GM19467 (cell line): ENCODE measurements at regions not wholly inside any gene's neighbourhood (a gene's known extent, or its start where the extent isn't known, plus 50 kb on each side); places are given as distances from the start of the nearest gene placed in this dataset.

Experiments used
- ATAC-seq: cut with Tn5 transposase; IDR thresholded peaks from one replicate; pipeline ENCODE4 v1.9.1; 2021; ENCODE audit warnings: mild to moderate bottlenecking, moderate library complexity; ENCODE audit not compliant: unreplicated experiment

GRCh38 chr4:14880805-14881204 lies 121.5 kb upstream of the CPEB2 start:
- no peak for ATAC-seq

DNA sequence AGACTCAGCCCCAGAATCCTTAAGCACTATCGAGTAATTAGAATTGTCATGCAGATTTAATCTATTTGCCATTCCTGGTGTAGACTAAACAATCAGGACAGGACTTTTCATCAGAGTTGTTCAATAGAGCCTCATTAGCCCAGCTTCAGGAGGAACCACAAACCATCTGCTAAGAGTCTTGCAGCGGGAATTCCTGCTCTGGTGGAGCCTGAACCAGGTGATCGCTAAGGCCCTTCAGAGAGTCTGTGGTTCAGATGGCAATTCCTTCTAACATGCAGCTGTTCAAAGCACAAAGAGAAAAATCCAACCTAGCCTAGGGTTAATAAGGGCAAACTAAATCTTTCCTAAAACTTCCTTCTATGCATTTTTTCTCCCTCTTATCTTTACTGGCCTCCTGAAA lies 119.1 kb upstream of the CPEB2 start:
- ATAC-seq: no peak

DNA sequence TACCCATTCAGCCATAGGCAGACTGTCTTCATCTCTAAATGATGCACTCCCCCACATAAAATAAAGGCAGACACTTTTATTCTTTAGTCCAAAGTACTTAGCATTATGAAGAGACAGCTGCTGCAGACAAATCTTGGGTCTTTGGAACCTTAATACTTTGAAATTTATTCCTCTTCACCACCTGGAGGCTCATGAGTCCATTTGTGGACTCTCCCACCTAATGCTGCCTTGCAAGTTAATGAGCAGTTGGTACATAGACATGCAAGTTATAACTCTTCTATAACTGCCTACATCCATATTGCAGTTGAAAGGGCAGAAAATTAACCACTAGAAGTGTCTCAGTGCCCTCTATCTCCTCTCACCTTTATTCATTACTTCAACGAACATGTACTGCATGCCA lies 118.6 kb upstream of the CPEB2 start:
- no peak for ATAC-seq

- no peak for ATAC-seq
Measured at GRCh38 chr4:14887842-14888433, 114.3 kb upstream of the CPEB2 start.

DNA sequence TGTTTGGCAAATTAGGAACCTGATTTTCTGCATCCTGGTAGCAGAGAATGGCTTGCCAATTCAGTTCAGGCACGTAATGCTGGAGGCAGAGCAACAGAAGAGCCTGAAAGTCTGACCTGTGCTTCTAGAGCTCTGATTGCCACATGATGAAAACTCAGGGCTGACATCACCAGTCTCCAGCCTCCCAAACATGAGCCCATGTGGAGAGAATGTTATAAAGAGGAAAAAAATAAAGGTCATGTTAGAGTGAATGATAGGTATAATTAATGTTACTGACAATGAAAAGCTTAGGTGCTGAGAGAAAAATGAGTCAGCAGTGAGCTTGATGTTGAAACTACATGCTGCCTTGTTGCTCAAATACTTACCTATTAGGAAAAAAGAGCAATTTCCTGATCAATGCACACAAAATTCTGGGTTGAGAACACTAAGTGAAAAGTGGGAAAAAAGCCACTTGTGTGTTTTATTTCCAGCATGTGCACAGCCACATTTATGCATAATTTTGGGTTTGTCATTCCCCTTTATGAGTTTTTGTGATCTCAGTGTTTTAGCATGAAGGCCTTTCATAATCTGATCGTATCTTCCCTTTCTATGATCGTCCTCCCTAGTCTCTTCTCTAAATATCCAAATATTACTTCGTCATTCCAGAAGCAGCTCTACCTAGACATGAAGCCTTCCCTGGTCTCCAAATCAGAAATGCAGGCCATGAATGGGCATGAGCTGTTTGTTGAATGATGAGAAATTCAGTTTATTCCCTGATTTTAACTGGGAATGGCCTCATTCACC lies 113.3 kb upstream of the CPEB2 start:
- ATAC-seq: no peak

GRCh38 chr4:14892563-14892962 lies 109.7 kb upstream of the CPEB2 start:
- no peak for ATAC-seq

- ATAC-seq: no peak
Measured at GRCh38 chr4:14893713-14894112, 108.6 kb upstream of the CPEB2 start.

DNA sequence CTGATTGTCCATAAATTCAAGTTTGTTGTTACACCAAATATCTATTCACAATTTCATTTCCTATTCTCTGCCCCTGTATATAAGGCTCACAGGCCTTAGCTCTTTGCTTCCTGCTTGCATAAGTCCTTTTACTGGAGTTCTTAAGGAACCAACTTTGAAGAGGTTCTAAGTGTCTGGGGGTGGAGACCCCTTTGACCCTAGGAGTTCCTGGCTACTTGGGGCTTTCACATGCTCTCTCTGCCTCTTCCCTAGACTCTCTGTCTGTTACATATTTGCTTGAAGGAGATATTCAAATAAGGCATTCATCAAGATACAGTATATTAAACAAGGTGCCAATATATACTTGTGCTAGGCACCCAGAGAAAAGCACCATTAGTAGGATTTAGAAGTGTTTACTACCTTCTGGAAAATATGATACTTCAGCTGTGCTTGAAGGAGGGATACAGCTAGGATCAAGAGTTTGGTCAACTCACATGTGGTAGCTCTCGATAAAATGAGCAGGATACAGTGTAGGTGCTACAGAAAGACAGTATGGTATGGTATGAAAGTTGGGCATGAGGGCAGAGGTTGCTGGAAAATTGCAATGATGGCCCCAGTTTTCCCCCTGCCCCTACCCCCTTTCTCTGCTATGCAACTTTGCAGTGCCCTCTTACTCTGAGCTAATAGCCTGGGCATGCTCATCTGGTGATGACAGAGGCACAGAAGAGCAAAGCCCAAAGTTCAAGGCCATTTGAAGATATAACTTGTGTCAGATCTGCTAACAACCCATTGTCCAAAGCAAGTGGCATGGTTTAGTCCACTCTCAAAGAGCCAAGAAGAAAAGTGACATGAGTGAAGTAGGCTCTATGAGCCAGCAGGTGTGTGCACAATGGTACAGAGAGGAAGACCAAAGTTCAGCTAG lies 107.6 kb upstream of the CPEB2 start:
- ATAC-seq: no peak

- no peak for ATAC-seq
Measured at GRCh38 chr4:14896656-14897175, 105.6 kb upstream of the CPEB2 start.

- no peak for ATAC-seq
Measured at GRCh38 chr4:14897217-14897616, 105.1 kb upstream of the CPEB2 start.

DNA sequence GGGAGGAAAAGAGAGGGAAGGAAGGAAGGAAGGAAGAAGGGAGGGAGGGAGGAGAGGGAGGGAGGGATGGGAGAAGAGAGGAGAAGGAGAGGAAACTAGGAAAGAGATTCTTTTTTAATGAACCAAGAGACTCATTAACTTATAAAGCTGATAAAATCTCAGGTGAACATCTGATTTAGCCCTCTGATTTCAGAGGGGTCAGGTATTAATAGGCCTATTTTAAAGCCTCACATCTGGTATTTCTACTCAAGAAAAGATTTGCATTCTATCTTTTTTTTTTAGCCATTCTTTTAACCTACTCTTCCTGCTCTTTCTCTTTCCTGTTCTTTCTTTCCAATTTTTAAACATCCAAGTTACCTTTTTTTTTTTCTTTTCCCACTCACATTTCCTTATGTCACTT lies 103.3 kb upstream of the CPEB2 start:
- no peak for ATAC-seq

DNA sequence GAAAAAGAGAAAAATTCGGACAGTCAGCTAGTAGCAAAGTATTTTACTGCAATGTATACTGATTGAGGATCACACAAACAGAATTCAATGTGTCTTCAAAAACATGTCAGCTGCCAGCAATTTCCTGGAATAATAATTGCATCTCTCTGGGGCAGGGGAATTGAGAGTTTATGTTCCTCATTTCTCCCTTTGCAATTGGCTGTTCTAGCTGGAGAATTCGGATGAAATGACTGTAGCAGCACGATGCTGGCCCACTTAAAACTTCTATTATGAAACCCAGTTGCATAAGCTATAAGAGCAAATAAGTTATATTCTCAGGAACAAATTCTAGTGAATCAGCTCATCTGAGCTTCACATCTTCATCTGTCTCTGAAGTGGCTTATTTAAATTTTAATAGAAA lies 99.9 kb upstream of the CPEB2 start:
- no peak for ATAC-seq

GRCh38 chr4:14903321-14903720 lies 99.0 kb upstream of the CPEB2 start:
- no peak for ATAC-seq

GRCh38 chr4:14906805-14907204 lies 95.5 kb upstream of the CPEB2 start:
- no peak for ATAC-seq

DNA sequence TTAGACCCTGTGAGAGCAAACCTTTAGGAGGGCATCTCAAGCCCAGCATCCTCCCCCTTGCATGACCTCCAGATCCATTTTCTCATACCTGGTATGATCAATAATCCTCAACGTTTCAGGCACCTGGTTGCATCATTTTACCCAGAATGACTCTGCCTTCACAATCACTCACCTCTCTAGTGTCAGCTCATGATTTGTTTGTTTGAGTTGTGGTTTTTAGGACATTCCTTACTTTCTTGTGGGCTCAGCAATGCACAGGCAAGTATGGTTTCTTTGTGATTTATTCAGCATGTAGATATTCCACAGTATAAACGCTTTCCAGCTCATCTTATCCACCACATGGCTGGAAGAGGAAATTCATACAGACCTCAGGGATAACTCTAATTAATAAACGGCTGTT lies 93.6 kb upstream of the CPEB2 start:
- no peak for ATAC-seq

- no peak for ATAC-seq
Measured at GRCh38 chr4:14910411-14910810, 91.9 kb upstream of the CPEB2 start.

GRCh38 chr4:14912426-14912825 lies 89.9 kb upstream of the CPEB2 start:
- ATAC-seq: no peak

DNA sequence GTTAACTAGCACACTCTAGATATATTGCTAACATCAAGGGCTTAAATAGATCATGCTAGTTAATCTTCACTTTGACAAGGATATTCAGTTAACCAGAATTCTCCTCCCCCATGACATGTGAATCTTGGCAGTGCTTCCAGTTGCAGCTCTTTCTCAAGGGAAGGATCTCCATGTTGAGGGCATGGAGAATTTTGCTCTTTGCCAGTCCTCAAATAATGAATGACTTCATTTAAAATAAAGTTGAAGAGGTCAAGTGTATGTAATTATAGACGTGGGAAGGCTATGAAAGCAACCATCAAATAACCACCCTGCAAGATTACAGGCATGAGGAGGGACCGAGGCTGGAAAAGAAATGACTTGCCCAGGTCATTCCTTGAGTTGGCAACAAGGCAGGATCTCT lies 87.3 kb upstream of the CPEB2 start:
- no peak for ATAC-seq

- no peak for ATAC-seq
Measured at GRCh38 chr4:14916554-14917297, 85.6 kb upstream of the CPEB2 start.

- no peak for ATAC-seq
Measured at GRCh38 chr4:14917298-14917633, 85.0 kb upstream of the CPEB2 start.

DNA sequence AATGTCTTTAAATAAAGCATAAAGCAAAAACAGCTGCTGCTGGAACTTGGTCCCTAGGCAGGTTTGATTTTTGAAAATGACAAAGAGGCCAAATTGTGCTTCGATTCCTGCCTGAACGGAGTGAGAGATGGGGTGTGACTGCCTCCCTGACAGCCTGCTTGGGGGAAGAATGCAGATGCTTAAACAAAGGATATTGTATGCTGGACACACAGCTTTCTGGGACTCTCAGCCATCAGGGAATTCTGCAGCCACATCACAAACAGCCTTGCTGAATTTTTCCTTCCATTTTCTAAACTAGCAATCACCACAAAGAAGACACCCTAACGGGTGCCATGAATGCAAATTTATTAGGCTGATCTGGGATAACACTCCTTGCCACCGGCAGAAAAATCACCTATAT lies 83.9 kb upstream of the CPEB2 start:
- no peak for ATAC-seq
